HG02678 (cell line): ENCODE measurements at regions not wholly inside any gene's neighbourhood (a gene's known extent, or its start where the extent isn't known, plus 50 kb on each side); places are given as distances from the start of the nearest gene placed in this dataset.

Experiments used
- ATAC-seq: cut with Tn5 transposase; IDR thresholded peaks from one replicate; pipeline ENCODE4 v1.9.1; 2021; ENCODE audit warnings: mild to moderate bottlenecking, moderate library complexity; ENCODE audit not compliant: unreplicated experiment

- ATAC-seq, result no peak
These were observed 53.4 kb downstream of the MC4R start for GRCh38 chr18:60319129-60319528.

GRCh38 chr18:60311676-60312360 lies 60.8 kb downstream of the MC4R start:
- ATAC-seq, result no peak

- ATAC-seq, result no peak
These were observed 76.9 kb downstream of the MC4R start for GRCh38 chr18:60295674-60296073.

GRCh38 chr18:60292186-60292585 lies 80.4 kb downstream of the MC4R start:
- ATAC-seq, result no peak

- ATAC-seq, result no peak
These were observed 93.2 kb downstream of the MC4R start for GRCh38 chr18:60279391-60279790.

- no peak for ATAC-seq
These were observed 94.6 kb downstream of the MC4R start for GRCh38 chr18:60277855-60278480.

GRCh38 chr18:60267391-60268058 lies 105.0 kb downstream of the MC4R start:
- ATAC-seq, result no peak

- no peak for ATAC-seq
These were observed 106.0 kb downstream of the MC4R start for GRCh38 chr18:60266558-60266957.

- ATAC-seq, result peak; percentile 72
These were observed 113.4 kb downstream of the MC4R start for GRCh38 chr18:60259052-60259681.

GRCh38 chr18:60249388-60249787 lies 123.2 kb downstream of the MC4R start:
- no peak for ATAC-seq

- ATAC-seq, result no peak
These were observed 123.9 kb downstream of the MC4R start for GRCh38 chr18:60248336-60249330.

- ATAC-seq, result peak; percentile 80
These were observed 125.5 kb downstream of the MC4R start for GRCh38 chr18:60247103-60247502.

- peak; percentile 74 for ATAC-seq
These were observed 126.0 kb downstream of the MC4R start for GRCh38 chr18:60246606-60247005.

GRCh38 chr18:60245096-60245495 lies 127.5 kb downstream of the MC4R start:
- ATAC-seq, result no peak

GRCh38 chr18:60239024-60239710 lies 133.4 kb downstream of the MC4R start:
- ATAC-seq, result peak; percentile 92

GRCh38 chr18:60235164-60235563 lies 137.4 kb downstream of the MC4R start:
- no peak for ATAC-seq

- ATAC-seq, result peak; percentile 54
These were observed 140.0 kb downstream of the MC4R start for GRCh38 chr18:60232541-60232940.

GRCh38 chr18:60228609-60229595 lies 143.7 kb downstream of the MC4R start:
- ATAC-seq, result no peak

- ATAC-seq, result no peak
These were observed 157.1 kb downstream of the MC4R start for GRCh38 chr18:60215432-60215831.
